Choroid plexus epithelial cell (primary cell): ENCODE measurements at regions not wholly inside any gene's neighbourhood (a gene's known extent, or its start where the extent isn't known, plus 50 kb on each side); places are given as distances from the start of the nearest gene placed in this dataset.

Experiments used
- DNase-seq: peaks from one replicate; pipeline ENCODE4 v3.0.0-alpha.2; 2010; ENCODE audit warnings: low read depth
- H3K4me3 ChIP-seq: 2 replicates; pipeline ENCODE4 v1.5.1; 2011; ENCODE audit warnings: low read depth, mild to moderate bottlenecking, control low read depth, low read length, moderate library complexity
- CTCF ChIP-seq: conservative IDR thresholded peaks from 2 replicates; pipeline ENCODE4 v1.5.1; 2011; ENCODE audit warnings: low read depth, mild to moderate bottlenecking, control low read depth, inconsistent platforms, low read length, moderate library complexity

DNA sequence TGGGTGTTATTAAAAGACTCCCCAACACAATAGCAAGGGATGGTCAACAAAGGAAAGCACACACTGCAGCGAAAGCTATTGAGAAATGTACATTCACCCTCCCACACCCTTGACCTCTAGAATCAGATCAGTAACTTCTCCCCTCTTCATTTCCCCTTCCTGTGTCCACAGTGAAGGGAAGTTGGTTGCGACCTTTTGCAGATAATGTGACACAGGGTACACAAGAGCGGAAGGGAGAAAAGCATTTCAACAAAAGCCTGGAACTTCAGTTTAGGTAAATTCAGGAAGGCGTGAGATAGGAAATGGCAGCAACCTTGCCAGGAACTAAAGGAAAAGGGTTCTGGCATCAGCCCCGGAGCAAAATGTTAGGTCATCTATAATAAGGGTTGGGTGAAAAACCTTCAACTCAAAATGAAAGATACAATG is 899.8 kb downstream of the MCTP2 start:
- no peak for TF ChIP-seq CTCF
- DNase-seq: no peak
- no peak overlapping the region for H3K4me3 ChIP-seq

GRCh38 chr15:95132774-95133173 is 901.4 kb downstream of the MCTP2 start:
- no peak for TF ChIP-seq CTCF
- H3K4me3 ChIP-seq: no peak overlapping the region
- DNase-seq: peak; percentile 82

DNA sequence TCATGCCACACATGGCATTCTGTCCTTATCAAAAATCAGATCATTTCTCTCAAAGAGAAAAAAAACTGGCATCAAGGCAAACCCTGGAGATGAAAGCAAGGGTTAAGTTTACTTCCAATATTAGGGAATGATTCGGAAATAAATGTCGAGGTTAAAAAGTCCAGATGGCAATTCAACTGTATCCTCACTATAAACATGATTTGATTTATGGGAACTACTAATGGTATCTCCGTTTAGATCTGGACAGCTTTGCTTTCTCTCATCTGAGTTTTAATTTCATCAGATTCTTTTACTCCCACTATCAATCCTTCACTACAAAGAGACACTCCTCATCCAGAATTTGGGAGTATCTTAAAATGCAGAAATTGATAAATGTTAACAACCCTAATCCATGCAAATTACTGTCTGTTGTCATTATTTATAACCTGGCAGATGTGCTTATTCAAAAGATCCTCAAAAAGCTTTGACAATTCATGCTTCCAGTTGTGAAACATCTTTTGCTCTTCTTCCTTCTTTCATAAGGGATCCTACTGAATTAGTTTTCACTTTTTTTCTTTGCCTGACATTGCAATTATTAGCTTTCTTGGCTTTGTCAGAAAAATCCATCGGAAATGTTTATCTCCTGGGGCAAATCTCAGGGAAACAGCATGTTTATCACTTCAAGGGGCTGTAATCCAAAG is 903.2 kb downstream of the MCTP2 start:
- no peak for DNase-seq
- TF ChIP-seq CTCF: no peak
- H3K4me3 ChIP-seq: no peak overlapping the region

DNA sequence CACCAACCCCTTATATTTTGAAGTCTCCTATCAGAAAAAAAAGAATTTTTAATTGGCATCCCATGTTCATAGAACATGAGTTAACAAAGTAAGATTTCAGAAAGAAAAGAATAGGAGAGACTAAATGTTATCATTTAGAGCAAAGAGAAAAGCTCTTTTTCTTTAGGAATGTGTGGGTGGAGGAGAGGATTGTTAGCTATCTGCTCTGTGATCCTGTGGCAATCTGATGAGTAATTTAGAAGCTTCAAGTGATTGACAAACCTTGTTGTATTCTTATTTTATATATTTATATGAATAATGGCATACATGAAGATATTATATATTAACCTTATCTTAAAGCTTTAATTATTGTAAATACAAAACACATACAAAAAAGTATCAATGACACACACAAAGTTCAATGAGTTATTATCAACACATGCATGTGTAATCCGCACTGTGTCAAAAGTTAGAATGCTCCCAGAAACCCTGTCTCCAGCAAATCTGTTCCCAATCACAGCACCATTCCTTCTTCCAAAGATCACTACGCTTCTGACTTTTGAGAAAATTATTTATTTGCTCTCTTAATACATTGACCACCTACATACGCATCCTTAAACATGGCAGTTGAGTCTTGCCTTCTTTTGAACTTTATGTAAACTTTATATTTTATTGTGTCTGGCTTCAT is 907.4 kb downstream of the MCTP2 start:
- H3K4me3 ChIP-seq: no peak overlapping the region
- TF ChIP-seq CTCF: no peak
- peak; percentile 20 for DNase-seq

DNA sequence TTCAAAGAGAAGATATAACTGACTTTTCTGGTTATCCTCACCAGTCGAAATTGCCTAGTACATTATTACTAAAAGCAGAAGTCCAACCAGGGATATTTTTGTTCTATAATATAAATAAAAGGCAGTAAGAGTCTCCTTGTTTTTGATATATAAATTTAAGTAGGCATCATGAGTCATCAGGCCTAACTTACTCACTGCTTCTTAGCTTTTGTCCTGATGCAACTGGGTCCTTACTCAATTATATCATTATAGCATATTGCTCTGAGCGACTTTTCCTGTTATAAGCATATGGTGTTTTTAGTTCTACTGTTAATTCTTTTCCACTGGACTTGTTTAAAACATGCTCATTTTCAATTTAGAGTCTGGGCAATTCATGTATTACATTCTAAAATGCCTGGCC is 910.1 kb downstream of the MCTP2 start:
- peak; percentile 36 for DNase-seq
- H3K4me3 ChIP-seq: no peak overlapping the region
- TF ChIP-seq CTCF: no peak

- no peak for TF ChIP-seq CTCF
- no peak for DNase-seq
- H3K4me3 ChIP-seq: no peak overlapping the region
Observed at GRCh38 chr15:95142531-95142930, 911.2 kb downstream of the MCTP2 start.

GRCh38 chr15:95146481-95146880 is 915.1 kb downstream of the MCTP2 start:
- TF ChIP-seq CTCF: no peak
- H3K4me3 ChIP-seq: no peak overlapping the region
- no peak for DNase-seq
